Heart left ventricle (tissue), 13 donors: ENCODE measurements at regions not wholly inside any gene's neighbourhood (a gene's known extent, or its start where the extent isn't known, plus 50 kb on each side); places are given as distances from the start of the nearest gene placed in this dataset.

Experiments
- POLR2A ChIP-seq, 2 donors: fragments of 450-650 bp; IDR thresholded peaks; one replicate each; pipeline ENCODE4 v1.6.1; 2017; ENCODE audit warnings: antibody characterized with exemption in 2 of 2, mild to moderate bottlenecking in 2 of 2, moderate library complexity in 2 of 2
- TF ChIP-seq, protein P1 (sequence below), 12 donors: fragments of 200-600 bp; sonication (generic) in 4 of 12; IDR thresholded peaks; one replicate each; pipeline versions ENCODE4 v1.5.0 to v1.8.0; 2018 to 2022; ENCODE audit warnings: antibody characterized with exemption in 12 of 12, mild to moderate bottlenecking in 5 of 12
- donor health status: ischemic (EF 13 %, LVEDD 7.1; RV severe dilation, severe dysfunction).
- donor health status: DM: no; HTN: yes; CAD: no.
- donor health status: DM: no; HTN: no; CAD: no.
- donor health status: ischemic (EF 25% LVEDD 6.9; RV normal size, moderate dysfunction).
- donor health status: ischemic (EF 25% LVEDD 5.7; RV mildly dilated, moderate dysfunction).
- donor health status: ischemic (EF 35%, LVEDD 5.7; RV mildly dilated, moderate dysfunction).
- donor health status: nonischemic (EF 11% LVEDD 7.7; RV severe dilation, severe dysfunction).
- donor health status: DM: yes; HTN: yes; CAD: no.
- donor health status: PGD.
- donor health status: ischemic (EF 29% LVEDD 5.4; RV normal size, mild dysfunction).
- donor health status: nonischemic (EF 23%, LVEDD 6.1; RV moderate dilation, normal function).

- no peak for TF ChIP-seq POLR2A (IDR thresholded peaks at IDR 0.05)
- TF ChIP-seq, protein P1, sequence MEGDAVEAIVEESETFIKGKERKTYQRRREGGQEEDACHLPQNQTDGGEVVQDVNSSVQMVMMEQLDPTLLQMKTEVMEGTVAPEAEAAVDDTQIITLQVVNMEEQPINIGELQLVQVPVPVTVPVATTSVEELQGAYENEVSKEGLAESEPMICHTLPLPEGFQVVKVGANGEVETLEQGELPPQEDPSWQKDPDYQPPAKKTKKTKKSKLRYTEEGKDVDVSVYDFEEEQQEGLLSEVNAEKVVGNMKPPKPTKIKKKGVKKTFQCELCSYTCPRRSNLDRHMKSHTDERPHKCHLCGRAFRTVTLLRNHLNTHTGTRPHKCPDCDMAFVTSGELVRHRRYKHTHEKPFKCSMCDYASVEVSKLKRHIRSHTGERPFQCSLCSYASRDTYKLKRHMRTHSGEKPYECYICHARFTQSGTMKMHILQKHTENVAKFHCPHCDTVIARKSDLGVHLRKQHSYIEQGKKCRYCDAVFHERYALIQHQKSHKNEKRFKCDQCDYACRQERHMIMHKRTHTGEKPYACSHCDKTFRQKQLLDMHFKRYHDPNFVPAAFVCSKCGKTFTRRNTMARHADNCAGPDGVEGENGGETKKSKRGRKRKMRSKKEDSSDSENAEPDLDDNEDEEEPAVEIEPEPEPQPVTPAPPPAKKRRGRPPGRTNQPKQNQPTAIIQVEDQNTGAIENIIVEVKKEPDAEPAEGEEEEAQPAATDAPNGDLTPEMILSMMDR (IDR thresholded peaks at IDR 0.05): no peak
These were observed 153.8 kb upstream of the VASH1 start for GRCh38 chr14:76607510-76607909.
